Right lobe of liver (tissue), 6 donors: ENCODE measurements at regions not wholly inside any gene's neighbourhood (a gene's known extent, or its start where the extent isn't known, plus 50 kb on each side); places are given as distances from the start of the nearest gene placed in this dataset.
A peak's percentile ranks its signal among the peaks of the same experiment; 100 is the strongest.

ENCODE experiments used
- ATAC-seq, 4 donors: fragments of 200-7000 bp; cut with Tn5 transposase; one replicate each; pipeline ENCODE4 v1.9.1; 2020; ENCODE audit warnings: mild to moderate bottlenecking in 4 of 4, moderate library complexity in 4 of 4
- DNase-seq, 3 donors: peaks; one replicate each; pipeline ENCODE4 v3.0.0-alpha.2; 2020
- H3K27ac ChIP-seq, 3 donors: fragments of 200-600 bp; one replicate each; pipeline ENCODE4 v1.8.0; 2022
- H3K27me3 ChIP-seq, 2 donors: fragments of 200-600 bp; one replicate each; pipeline ENCODE4 v1.8.0; 2022
- H3K36me3 ChIP-seq, 4 donors: fragments of 200-600 bp; sonication (generic) in 1 of 4; one replicate each; pipeline versions ENCODE4 v1.5.1 to v1.8.0; 2017 to 2022; ENCODE audit warnings: control low read depth in 1 of 4
- H3K4me1 ChIP-seq, 4 donors: fragments of 200-600 bp; sonication (generic) in 1 of 4; one replicate each; pipeline versions ENCODE4 v1.5.1 to v1.8.0; 2017 to 2022; ENCODE audit warnings: control low read depth in 1 of 4
- H3K4me3 ChIP-seq, 3 donors: fragments of 200-600 bp; one replicate each; pipeline ENCODE4 v1.8.0; 2022
- H3K9me3 ChIP-seq, 4 donors: fragments of 200-600 bp; sonication (generic) in 1 of 4; one replicate each; pipeline versions ENCODE4 v1.5.1 to v1.8.0; 2017 to 2022; ENCODE audit warnings: control low read depth in 1 of 4
- POLR2A ChIP-seq: fragments of 450-650 bp; IDR thresholded peaks from one replicate; pipeline ENCODE4 v1.6.1; 2017; ENCODE audit warnings: antibody characterized with exemption, mild to moderate bottlenecking
- WGBS: methylation state at CpG from one replicate; pipeline ENCODE4 v1.1.6; 2018; ENCODE audit warnings: low coverage, low lambda C conversion rate; ENCODE audit not compliant: insufficient coverage; ENCODE audit errors: missing lambda C conversion rate; 5-methylcytosine and 5-hydroxymethylcytosine counted together
- intact Hi-C, 2 donors: fragments of 100-400 bp; cut with DNase I; formaldehyde crosslinking; loops; one replicate each; pipeline versions ENCODE4 v1.11.2 to v1.14.1; 2022
- TF ChIP-seq, protein P1 (sequence below), 4 donors: fragments of 200-600 bp in 3 of 4; fragments of 450-650 bp in 1 of 4; IDR thresholded peaks; one replicate each; pipeline versions ENCODE4 v1.5.1 to v1.8.0; 2016 to 2022; ENCODE audit warnings: antibody characterized with exemption in 4 of 4, mild to moderate bottlenecking in 2 of 4
- donor health status: DM: no; HTN: yes; CAD: no.
- donor health status: DM: no; HTN: no; CAD: no.
- donor health status: DM: no; HTN: no; CAD: no.
- donor health status: DM: no; HTN: yes; CAD: no.
- donor health status: DM: no; HTN: yes; CAD: no.

DNA sequence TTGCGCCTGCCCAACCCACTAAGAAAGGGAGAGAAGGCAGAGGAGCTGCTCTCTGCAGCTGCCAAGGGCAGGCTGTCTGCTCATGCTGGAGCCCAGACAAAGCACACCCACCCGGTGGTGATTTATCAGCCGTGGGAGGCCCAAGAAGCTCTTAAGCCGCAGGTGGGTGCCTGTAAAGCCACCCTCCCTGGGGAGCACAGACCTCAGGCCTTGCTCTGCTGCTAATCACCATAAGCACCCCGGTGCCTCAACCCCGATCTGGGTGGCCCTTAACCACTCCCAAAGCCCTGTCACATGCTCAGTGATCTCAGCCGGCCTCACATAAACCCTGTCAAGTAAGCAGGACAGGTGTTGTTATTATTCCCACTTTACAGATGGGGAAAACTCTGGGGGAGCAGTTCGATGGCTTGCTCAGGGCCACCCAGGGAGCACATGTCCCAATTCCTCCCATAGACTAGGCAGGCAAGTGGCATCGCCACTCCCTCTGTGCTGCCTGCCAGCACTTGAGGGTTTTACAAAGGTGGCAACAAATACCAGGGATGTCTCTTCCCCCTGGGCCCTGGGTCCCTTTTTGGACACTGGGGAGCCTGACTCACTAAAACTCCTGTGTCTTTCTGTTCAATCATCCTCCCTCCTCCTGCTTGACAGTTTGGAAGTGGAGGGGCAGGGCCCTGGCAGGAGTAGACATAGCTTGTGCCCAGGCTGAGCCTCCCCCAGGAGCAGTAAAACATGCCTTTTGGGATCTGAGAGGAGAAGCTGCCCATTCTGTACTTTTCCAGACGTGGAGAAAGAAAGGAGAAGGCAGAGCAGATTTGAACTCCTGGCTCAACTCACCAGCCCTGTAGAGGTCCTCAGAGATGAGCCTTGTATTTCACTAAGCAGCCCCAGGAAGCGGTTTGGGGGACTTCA is 299.3 kb downstream of the SOX9 start:
- no peak for DNase-seq
- intact Hi-C loops: no loop called here
- H3K27ac ChIP-seq: no peak overlapping the region
- no peaks in the 10 kb centered on the region for H3K27me3 ChIP-seq
- no peak overlapping the region for H3K4me3 ChIP-seq
- TF ChIP-seq, protein P1, sequence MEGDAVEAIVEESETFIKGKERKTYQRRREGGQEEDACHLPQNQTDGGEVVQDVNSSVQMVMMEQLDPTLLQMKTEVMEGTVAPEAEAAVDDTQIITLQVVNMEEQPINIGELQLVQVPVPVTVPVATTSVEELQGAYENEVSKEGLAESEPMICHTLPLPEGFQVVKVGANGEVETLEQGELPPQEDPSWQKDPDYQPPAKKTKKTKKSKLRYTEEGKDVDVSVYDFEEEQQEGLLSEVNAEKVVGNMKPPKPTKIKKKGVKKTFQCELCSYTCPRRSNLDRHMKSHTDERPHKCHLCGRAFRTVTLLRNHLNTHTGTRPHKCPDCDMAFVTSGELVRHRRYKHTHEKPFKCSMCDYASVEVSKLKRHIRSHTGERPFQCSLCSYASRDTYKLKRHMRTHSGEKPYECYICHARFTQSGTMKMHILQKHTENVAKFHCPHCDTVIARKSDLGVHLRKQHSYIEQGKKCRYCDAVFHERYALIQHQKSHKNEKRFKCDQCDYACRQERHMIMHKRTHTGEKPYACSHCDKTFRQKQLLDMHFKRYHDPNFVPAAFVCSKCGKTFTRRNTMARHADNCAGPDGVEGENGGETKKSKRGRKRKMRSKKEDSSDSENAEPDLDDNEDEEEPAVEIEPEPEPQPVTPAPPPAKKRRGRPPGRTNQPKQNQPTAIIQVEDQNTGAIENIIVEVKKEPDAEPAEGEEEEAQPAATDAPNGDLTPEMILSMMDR (IDR thresholded peaks at IDR 0.05): no peak
- TF ChIP-seq POLR2A: no peak
- H3K4me1 ChIP-seq: no peaks in the 10 kb centered on the region
- no peaks in the 10 kb centered on the region for H3K9me3 ChIP-seq
- 63% methylated on average over 2 of the region's 11 CpGs for WGBS
- H3K36me3 ChIP-seq: no peaks in the 10 kb centered on the region
- ATAC-seq: no peak

DNA sequence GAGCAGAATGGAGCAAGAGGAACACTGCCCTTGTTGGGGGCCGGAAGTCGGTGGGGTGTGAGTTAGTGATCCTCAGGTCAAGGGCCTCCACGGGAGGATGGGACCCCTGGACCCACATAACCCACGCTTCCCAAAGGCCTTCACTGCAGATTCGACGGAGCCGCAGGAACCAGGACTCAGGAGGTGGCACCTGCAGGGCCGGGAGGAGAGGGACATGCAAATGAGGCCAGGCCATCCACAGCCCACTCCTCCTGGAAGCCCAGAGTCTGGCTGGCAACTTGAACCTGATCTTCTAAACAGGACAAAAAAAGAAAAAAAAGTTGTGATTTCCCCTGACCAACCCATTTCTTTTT is 299.9 kb downstream of the SOX9 start:
- WGBS: no CpG with 5 or more reads among the region's 8 CpGs
- intact Hi-C loops: no loop called here
- Histone ChIP-seq H3K27me3 (no peaks in the 10 kb centered on the region), H3K4me3 (no peak overlapping the region), H3K27ac (no peak overlapping the region), H3K36me3 (no peaks in the 10 kb centered on the region), H3K9me3 (no peaks in the 10 kb centered on the region), H3K4me1 (no peaks in the 10 kb centered on the region)
- ATAC-seq: no peak
- TF ChIP-seq POLR2A: no peak
- TF ChIP-seq, protein P1 (IDR thresholded peaks at IDR 0.05): no peak
- no peak for DNase-seq

GRCh38 chr17:72421128-72422092 is 300.6 kb downstream of the SOX9 start:
- no peak overlapping the region for H3K27ac ChIP-seq
- TF ChIP-seq, protein P1 (IDR thresholded peaks at IDR 0.05): no peak
- no peak for TF ChIP-seq POLR2A
- ATAC-seq: peak in 3 of 4 donors; percentile 39 to 76 (median 48)
- no peak overlapping the region for H3K4me3 ChIP-seq
- H3K27me3 ChIP-seq: no peaks in the 10 kb centered on the region
- peak in 1 of 3 donors; percentile 42 for DNase-seq
- intact Hi-C loops: no loop called here
- no peaks in the 10 kb centered on the region for H3K4me1 ChIP-seq
- H3K9me3 ChIP-seq: no peaks in the 10 kb centered on the region
- H3K36me3 ChIP-seq: no peaks in the 10 kb centered on the region
- WGBS: 54% methylated on average over 6 of the region's 11 CpGs

DNA sequence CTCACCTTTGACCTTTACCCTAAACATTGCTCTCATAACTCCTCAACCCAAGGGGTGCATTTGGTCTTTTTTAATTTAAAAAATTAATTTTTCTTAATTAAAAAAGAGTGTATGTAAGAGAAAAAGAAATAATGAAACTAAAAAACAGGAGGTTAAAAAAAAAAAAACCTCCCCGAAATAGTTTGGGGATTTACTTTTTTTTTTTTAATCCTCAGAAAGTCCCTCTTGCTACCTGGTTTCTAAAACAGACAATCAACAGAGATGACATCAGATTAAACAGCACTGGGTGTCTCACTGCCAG is 301.3 kb downstream of the SOX9 start:
- ATAC-seq (peak in 1 of 4 donors; percentile 19), DNase-seq (no peak)
- intact Hi-C loops: no loop called here
- Histone ChIP-seq H3K9me3 (no peaks in the 10 kb centered on the region), H3K27ac (no peak overlapping the region), H3K36me3 (no peaks in the 10 kb centered on the region), H3K27me3 (no peaks in the 10 kb centered on the region), H3K4me1 (no peaks in the 10 kb centered on the region), H3K4me3 (no peak overlapping the region)
- WGBS: 44% methylated on average over 1 of the region's 1 CpG
- TF ChIP-seq POLR2A: no peak
- TF ChIP-seq, protein P1 (IDR thresholded peaks at IDR 0.05): no peak
